DOHH2 (cell line): ENCODE measurements at regions not wholly inside any gene's neighbourhood (a gene's known extent, or its start where the extent isn't known, plus 50 kb on each side); places are given as distances from the start of the nearest gene placed in this dataset.

Experiments used
- EZH2phosphoT487 ChIP-seq: fragments of 200-600 bp; sonication (generic); IDR thresholded peaks from 2 replicates; pipeline ENCODE4 v1.6.1; 2017; ENCODE audit warnings: borderline replicate concordance, mild to moderate bottlenecking, antibody characterized with exemption, low read length, moderate library complexity, mixed read lengths
- TF ChIP-seq, protein P1 (sequence below): fragments of 200-600 bp; sonication (generic); IDR thresholded peaks from one replicate; pipeline ENCODE4 v1.5.1; 2014; ENCODE audit warnings: antibody characterized with exemption, mild to moderate bottlenecking, low read depth, low read length; ENCODE audit not compliant: poor library complexity, severe bottlenecking

DNA sequence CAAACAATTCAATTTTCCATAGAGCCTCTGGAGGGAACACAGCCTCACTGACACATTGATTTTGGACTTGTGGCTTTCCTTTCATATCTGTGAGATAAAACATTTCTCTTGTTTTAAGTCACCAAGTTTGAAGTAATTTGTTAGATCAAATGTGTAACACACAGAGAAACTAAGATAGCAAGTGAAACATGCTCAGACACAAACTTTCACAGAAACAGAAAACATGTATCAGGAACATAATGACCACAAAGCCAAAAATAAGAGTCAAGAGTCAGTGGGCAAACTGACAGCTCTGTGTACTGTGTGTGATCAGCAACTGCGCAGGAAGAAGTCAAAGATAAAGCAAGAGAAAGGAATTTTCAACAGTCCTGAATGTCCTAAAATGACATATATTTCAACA, 1237.5 kb downstream of the AMY1C start:
- TF ChIP-seq, protein P1, sequence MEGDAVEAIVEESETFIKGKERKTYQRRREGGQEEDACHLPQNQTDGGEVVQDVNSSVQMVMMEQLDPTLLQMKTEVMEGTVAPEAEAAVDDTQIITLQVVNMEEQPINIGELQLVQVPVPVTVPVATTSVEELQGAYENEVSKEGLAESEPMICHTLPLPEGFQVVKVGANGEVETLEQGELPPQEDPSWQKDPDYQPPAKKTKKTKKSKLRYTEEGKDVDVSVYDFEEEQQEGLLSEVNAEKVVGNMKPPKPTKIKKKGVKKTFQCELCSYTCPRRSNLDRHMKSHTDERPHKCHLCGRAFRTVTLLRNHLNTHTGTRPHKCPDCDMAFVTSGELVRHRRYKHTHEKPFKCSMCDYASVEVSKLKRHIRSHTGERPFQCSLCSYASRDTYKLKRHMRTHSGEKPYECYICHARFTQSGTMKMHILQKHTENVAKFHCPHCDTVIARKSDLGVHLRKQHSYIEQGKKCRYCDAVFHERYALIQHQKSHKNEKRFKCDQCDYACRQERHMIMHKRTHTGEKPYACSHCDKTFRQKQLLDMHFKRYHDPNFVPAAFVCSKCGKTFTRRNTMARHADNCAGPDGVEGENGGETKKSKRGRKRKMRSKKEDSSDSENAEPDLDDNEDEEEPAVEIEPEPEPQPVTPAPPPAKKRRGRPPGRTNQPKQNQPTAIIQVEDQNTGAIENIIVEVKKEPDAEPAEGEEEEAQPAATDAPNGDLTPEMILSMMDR, result no peak
- no peak for TF ChIP-seq EZH2phosphoT487
